Stimulated activated naive CD4-positive, alpha-beta T cell (primary cell): ENCODE measurements at regions not wholly inside any gene's neighbourhood (a gene's known extent, or its start where the extent isn't known, plus 50 kb on each side); places are given as distances from the start of the nearest gene placed in this dataset.

Experiments
- DNase-seq, 6 experiments: peaks; one replicate each; lab custom pipeline; 2025; lab: John Stamatoyannopoulos, UW

- DNase-seq, result no peak
Observed at GRCh38 chr14:51513281-51513680, 138.4 kb upstream of the FRMD6 start.

DNA sequence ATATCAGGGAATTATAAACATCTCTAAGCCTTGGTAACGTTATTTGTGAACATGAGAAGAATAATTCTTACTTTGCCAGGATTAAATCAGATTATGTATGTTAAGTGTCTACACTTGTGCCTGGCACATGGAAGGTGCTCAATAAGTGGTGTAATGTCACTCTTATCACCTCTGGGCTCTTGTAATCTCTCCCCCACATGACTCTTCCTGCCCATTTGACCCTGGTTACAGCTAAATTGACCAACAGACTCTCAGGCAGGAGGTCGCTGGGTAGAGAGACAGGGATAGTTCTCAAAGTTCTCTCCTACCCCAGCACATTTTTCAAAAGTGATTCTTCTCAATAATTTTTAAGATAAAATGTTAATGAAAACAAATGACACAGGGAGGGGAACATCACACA is 137.8 kb upstream of the FRMD6 start:
- no peak for DNase-seq

DNA sequence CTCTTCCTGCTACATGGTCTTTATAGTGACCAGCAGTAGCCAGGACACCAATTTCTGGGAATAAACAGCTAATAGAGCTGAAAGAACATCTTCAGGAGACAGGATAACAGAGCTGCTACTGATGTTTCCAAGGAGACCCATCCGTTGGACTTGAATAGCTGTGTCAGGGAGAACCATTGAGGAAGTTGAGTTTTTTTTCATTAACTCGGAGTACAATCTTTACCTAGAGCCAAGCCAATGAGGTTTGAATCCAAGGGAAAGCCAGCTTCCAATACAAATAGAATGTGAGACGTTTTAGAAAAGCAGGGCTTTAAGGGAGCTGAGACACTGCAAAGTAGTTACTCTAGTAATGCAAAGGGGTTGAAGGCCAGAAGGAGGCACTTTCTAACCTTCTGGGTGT is 136.1 kb upstream of the FRMD6 start:
- DNase-seq, result no peak

DNA sequence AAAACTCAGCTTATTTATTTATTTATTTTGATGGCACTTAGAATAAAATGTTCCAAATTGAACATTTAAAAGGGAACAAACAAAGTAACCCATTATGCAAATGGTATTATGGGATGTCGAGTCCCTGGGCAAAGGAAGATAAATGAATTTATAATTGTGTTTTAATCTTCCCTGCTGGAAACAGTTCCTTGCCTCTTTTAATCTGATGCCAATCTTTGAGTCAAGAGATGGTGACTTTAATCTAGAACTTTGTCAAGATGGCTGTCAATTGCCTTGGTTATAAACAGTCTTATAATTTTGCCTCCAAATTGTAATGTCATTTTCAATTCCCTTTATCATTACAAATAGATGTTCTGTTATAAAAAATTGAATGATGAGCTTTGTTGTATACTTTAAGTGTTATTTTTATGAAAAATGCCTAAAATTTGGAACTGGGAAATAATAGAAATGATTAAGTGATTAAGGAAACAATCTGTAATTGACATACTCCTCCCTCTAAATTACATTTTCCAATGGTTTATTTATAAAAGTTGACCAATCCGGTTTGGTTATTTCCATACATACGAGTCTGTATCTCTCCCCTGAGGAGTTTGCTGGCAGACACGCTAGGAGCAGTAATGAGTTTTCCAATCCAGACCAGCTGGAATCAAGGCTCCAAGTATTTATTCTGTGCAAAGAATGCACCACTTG is 134.9 kb upstream of the FRMD6 start:
- no peak for DNase-seq

DNA sequence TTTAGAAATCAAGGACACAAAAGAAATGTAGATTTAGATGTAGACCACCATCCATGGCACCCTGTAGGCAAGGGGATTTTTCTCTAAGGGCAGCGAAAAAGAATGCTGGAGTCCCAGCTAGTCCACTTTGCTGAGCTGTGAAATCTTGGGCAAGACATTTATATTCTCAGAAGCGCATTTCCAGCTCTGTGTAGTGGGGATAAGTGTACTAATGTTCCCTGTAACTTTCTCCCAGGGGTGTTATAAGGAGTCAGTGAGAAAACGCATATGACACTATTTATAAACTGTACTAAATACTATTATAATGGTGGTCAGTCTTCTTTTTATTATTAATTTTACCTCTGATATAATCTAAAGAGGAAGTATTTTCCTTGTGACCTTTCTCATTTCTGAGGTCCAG is 133.4 kb upstream of the FRMD6 start:
- no peak for DNase-seq

DNA sequence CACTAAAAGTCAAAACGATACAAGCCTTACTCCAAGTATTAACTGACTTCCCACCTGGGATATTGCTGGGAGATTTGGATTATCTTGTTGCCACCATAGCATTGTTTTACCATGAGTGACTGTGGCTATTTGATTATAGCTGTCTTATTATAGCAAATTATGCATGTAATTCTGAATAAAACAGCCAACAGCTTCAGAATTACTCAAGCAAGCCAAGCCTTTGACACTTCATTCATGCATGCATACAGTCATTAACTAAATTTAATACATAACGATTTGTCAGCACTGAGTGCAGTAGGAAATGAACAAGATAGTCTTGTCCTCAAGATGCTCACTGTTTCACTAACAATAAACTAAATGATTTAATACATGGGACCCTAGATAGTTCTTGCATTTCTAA is 133.0 kb upstream of the FRMD6 start:
- no peak for DNase-seq

GRCh38 chr14:51520087-51520486 is 131.6 kb upstream of the FRMD6 start:
- no peak for DNase-seq

GRCh38 chr14:51521764-51522163 is 129.9 kb upstream of the FRMD6 start:
- DNase-seq, result no peak

GRCh38 chr14:51523243-51523642 is 128.5 kb upstream of the FRMD6 start:
- DNase-seq, result no peak

GRCh38 chr14:51525739-51526138 is 126.0 kb upstream of the FRMD6 start:
- no peak for DNase-seq

DNA sequence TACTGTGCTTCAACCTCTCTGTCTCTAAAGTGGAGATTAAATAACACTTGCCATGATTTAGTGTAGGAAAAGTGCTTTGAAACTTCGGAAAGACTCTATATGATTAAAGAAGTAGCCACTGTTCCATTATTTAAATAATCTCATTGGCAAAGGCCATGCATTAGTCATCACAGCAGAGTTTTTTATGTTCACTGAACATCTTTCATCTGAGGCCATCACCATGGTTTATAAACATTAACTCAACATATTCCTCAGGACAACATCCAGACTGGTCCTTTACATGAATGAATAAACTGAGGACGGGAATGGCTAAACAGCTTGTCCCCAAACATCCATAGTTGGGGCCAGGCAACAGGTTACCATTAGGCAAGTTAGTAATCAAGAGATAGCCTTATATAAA is 124.6 kb upstream of the FRMD6 start:
- DNase-seq, result no peak

GRCh38 chr14:51529736-51530135 is 122.0 kb upstream of the FRMD6 start:
- DNase-seq, result no peak

DNA sequence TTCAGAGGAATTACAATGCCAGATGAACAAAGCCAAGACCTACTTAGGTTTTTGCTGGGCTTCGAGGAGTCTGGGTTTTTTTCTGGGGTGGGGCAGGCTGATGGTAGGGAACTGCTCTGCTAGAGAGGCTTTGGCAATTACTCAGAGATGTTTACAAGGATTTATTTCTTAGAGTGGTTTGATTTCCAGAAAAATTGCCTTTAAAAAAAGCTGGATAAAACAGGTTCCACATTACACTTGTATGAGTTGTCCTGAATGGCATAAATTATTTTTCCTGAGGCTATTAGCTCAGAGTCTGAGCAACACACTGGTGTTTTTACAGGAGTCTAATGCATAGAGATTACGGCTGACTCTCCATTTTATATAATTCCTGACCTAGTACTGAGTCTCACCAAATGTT is 118.5 kb upstream of the FRMD6 start:
- DNase-seq, result no peak

DNA sequence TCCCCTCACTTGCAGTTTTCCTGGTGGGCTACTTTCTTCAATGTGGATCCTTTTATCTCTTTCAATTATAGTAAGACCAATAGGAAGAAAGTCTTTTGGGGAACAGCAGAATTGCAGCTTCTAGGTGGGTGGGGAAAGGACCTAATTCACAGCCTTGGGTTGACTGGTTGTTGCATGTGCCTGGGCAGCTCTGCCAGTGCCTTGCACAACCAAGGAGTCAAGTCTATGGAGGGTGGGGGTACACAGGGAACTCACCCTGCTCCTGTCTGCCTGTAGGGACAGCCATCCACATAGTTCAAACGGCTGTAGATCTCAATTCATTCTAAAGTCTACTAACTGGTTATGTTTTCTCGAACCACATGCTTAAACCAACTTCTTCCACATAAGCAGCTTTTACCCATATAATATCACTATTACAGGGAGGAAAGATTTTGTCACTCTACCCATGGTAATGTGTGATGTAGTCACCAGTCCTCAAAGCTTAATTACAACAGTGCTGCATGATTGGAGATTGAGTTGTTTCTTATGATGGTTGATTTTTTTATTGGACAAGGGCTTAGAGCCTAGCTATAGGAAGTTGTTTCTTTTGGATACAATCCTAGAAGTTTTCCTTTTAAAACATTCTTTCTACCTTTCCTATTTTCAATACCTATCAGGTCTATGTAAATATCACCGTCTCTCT is 117.7 kb upstream of the FRMD6 start:
- DNase-seq, result no peak

DNA sequence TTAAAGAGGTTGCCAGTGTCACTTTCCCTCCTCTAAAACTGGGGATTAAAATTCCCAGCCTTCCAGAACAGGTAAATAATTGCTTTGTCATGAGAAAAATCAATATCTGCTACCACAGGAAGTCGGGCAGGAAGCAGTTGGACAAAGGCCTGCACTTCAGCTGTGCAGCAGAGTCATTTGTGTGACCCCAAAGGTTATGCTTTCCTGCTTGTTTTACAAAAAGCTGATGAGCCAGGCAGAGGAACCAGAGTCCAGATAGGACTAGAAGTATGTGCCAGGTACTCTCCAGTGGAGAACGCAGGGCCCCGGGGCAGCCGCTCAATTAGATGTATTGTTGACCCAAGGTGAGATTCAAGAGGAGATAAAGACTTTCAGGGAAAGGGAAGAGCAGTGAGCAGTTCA is 117.1 kb upstream of the FRMD6 start:
- no peak for DNase-seq

GRCh38 chr14:51535443-51536044 is 116.2 kb upstream of the FRMD6 start:
- DNase-seq, result no peak

DNA sequence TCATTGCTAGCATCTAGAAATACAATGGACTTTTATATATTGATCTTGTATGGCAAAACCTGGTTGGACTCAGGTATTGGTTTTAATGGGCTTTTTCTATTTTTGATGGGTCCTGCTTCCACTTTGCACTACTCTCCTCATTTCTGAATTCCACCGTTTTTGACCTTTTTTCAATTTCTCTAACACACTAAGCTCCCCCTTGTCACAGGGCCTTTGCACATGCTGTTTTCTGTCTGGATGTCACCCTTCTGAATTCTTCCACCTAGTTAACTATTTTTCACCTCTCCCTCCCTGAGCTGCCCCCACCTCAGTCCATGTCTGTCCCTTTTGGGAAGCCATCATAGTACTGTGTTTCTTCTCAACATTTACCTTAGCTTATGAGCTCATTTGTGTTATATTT is 112.7 kb upstream of the FRMD6 start:
- DNase-seq, result no peak

DNA sequence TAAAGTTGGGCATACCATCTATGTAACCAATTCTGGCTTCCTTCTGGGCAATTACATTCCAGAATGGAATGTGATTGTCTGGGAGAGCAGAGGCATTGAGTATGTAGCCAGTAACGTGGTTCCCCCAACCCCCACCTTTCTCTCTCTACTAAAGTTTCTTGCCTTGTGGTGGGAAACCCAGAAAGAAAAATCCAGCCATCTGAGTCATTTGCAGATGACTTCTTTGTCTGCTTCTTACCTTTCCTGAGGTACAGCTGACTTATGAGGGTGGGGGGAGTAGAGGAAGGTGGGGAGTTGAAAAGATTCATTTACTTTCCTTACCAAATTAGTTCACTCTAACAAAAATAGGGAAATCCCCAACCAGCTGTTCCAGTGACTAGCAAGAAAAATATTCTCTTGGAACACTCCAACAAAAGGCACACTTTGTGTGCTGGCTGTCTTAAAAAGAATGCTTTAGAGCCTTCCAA is 112.1 kb upstream of the FRMD6 start:
- no peak for DNase-seq

DNA sequence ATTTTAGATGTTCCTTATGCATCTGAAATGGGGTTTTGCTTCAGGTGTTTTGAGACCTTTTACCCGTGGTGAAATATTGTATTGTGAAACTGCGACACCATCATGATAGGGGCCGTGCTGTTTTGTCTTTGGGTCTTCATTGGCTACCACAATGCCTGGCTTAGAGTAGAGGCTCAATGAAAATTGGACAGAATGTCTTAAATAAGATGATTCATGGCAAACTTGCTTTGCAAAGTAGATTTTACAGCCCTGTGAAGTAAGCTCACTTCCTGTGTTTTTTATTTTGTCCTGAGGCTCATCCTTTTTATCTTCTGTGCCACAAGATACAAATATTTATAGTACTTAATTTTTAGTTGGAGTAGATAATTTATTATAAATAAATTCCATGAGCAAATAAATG is 111.3 kb upstream of the FRMD6 start:
- no peak for DNase-seq

GRCh38 chr14:51544471-51544870 is 107.2 kb upstream of the FRMD6 start:
- DNase-seq, result no peak

DNA sequence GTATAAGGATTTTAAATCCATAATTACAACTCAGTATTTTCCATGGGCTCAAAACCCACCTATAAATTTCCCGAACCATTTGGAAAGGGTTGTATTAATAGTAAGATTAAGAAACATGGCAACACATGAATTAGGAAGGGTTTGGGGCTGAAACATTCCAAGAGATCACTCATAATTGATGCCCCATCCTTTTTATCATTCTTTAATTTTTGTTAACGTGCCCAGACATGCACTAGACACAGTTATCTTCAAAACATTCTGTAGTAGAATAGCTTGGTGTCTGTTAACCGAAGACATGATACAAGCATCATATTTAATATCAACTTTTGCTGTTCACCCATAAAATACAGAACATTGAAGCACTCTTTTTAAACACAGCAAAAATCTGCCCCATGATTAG is 106.8 kb upstream of the FRMD6 start:
- no peak for DNase-seq

DNA sequence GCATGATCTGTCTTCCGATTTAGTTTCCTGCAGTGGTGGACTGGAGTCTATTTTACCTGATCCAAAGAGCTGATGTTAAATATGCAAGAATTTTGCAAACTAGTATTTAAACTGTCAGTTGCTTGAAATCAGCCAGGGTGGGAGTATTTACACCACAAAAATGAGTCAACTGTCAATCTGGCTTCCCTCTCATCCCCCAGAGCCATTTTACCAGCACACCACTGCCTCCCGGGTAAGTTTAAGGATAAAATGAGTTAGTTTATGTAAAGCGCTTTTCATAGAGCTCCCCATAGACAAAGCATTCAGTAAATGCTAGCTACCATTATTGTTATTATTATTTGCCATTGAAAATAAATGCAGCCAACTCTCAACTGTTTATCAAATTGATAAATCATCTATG is 106.3 kb upstream of the FRMD6 start:
- no peak for DNase-seq

DNA sequence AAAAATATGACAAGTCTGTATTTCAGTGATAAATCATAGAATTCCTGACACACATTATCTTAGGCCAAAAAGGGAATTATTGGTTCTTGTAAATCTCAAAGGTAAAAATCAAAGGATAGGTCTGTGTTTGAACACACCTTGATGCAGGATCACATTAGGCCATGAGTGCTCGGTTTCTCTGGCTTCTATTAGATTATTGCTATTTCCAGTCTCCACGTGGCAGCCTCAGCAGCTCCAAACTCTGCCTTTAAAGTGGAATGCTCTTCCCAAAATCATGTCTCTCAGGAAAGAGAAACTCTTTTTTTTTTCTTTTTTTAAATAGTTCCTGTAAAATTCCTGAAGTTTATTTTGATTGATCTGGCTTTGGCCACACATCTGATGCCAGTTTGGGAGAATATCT is 105.6 kb upstream of the FRMD6 start:
- DNase-seq, result no peak
